NCI-H2196 (cell line): ENCODE measurements at regions not wholly inside any gene's neighbourhood (a gene's known extent, or its start where the extent isn't known, plus 50 kb on each side); places are given as distances from the start of the nearest gene placed in this dataset.

ENCODE experiments used
- DNase-seq: peaks from one replicate; lab custom pipeline; 2025; ENCODE audit not compliant: unreplicated experiment; lab: John Stamatoyannopoulos, UW

GRCh38 chr22:49302530-49302929 is 525.1 kb downstream of the BRD1 start:
- no peak for DNase-seq

- DNase-seq: no peak
Observed at GRCh38 chr22:49302150-49302460, 525.6 kb downstream of the BRD1 start.

GRCh38 chr22:49301398-49302149 is 526.1 kb downstream of the BRD1 start:
- no peak for DNase-seq

DNA sequence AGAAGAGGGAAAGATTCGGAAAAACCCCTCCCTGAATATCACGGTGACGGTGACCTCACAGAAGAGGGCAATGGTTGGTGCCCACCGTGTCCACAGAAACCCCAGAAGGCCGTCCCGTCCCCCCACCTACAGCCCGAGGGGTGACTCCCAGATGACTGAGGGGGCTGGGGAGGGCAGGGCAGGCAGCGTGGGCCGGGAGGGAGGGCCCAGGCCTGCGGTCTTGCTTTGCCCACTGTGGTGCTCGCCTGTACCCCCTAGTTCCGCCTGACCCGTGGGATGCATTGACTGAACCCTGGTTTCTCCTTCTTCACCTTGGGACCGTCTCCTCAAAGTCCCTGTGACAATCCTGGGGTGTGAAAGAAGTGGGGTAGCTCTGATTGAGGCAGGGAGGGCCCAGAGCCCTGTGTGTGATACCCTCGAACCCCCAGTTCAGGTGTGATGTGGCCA is 526.7 kb downstream of the BRD1 start:
- DNase-seq: no peak

DNA sequence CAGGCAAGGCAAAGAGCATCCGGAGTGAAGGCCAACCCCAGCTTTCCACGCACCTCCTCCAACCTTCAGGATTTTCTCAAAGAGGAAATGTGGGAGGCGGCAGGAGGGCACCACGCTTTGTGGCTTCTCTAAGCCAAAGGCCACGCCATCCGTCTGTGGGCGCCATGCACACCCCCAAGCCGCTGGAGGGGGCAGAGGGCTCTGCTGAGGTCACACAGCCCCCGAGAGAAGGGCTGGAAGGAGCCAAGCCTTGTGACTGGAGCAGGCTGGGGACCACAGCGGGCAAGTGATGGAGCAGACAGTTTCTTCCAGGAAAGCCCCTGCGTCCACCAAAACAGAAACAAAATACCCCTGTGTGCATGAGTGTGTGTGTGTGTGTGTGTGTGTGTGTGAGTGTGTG is 527.4 kb downstream of the BRD1 start:
- DNase-seq: no peak

DNA sequence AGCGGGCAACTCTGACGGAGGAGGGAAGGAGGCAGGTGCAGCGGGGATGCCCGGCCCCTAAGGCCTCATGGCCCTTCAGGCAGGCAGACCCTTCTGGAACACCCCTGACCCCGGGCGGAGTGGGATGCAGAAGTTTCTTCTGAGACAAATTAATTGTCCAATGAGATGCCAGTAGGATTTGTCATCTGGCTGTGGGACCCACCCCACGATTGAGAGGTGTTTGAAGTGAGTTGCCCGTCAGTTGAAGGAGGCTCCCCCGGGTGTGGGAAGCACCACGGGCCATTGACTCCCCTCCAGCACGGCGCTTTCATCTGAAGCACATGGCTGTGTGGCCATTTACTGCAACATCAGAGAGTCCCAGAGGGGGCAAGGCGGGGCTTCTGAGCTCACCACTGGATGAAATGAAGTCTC is 527.8 kb downstream of the BRD1 start:
- no peak for DNase-seq

DNA sequence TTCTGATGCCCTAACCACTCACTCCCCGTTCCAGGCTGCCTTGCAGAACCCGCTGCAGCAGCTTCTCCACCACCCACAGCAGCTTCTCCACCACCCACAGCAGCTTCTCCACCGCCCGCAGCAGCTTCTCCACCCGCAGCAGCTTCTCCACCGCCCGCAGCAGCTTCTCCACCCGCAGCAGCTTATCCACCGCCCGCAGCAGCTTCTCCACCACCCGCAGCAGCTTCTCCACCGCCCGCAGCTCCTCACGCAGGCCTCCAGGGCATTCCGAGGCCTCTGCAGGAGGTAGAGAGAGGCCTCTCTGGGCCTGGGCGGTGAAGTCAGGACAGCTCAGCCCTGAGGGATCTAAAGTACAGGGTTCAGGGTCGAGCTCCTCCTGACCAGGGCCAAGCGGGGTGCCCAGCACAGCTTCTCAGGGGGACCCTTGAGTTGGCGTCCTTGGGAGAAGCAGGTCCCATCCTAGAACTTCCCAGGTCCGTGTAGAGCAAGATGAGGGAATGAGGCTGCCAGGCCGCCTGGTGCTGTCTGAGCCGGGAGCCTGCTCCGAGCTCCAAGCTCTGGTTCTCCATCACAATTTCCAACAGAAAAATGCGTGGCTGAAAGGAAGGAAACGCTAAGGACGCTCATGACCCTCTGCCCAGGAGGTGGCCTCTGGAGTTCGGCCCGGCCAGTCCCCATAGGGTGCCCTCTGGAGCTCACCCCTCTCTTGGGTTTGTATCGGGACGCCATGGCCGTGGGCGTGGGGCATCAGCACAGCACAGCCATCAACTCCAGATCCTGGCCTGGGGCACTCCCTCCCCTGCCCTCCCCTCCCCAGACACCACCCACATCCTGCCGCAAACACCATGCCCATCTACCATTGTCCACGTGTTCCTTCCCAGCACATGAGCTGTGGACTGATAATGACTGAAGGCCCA is 528.6 kb downstream of the BRD1 start:
- no peak for DNase-seq

DNA sequence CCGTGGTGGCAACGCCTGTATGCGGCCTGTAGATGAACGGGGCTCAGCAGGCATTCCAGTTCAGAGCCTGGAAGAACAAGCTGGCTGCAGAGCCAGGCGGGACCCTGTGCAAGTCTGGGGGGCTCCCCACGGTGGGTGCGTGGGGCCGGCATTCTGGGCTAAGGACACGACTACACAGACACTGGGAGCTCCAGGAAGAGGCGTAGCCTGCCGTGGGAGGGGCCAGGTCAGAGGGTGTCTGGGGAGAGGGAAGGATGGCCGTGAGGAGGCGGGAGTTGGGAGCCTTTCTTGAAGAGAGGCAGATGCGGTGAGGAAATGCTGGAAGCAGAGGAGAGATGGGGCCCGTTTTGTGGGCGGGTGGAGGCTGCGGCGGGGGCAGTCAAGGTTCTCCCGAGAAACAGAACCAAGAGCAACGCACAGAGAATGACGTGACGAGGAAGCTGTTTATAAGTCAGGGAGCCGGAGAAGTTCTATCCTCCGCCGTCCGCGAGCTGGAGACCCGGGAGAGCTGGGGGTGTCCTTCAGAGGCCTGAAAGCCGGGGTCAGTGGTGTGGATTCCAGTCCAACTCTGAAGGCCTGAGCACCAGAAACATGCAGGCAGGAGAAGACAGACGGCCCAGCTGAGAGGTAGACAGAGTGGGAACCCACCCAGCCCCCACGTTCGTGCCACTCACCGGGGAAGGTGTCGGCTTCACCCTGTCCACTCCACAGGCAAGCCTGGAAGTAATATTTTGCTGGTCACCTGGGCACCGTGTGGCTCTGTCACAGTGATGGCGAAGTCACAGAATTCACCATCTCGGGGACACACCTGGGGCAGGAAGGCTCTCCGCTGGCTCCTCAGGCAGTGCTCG is 529.6 kb downstream of the BRD1 start:
- DNase-seq: no peak

DNA sequence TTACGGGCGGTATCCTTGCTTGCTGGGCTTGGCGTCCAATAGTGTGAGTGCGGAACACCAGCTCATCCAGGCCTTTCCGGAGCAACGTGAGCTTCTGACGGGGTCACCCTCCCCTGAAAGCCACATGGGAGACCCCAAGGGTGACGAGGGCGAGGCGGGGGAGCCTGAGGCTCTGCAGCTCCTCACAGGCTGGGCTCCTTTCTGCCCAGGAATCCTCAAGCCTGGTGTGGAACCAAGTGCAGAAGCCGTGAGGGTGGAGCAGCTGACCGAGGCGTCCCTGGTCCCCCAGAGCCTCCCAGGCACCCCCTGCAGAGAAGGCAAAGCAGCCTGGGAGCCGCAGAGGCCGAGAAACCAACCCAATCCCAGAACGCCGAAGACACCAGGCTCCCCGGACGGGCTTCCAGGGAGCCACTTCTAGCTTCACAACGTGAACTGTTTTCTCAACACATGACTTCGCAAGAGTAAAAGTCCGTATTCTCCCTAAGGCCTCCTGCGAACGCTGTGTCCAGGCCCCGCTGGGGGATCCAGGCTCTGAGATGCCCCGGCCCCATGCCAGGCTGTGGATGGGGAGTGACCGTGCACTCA is 530.3 kb downstream of the BRD1 start:
- DNase-seq: no peak

GRCh38 chr22:49296561-49296960 is 531.1 kb downstream of the BRD1 start:
- DNase-seq: no peak

DNA sequence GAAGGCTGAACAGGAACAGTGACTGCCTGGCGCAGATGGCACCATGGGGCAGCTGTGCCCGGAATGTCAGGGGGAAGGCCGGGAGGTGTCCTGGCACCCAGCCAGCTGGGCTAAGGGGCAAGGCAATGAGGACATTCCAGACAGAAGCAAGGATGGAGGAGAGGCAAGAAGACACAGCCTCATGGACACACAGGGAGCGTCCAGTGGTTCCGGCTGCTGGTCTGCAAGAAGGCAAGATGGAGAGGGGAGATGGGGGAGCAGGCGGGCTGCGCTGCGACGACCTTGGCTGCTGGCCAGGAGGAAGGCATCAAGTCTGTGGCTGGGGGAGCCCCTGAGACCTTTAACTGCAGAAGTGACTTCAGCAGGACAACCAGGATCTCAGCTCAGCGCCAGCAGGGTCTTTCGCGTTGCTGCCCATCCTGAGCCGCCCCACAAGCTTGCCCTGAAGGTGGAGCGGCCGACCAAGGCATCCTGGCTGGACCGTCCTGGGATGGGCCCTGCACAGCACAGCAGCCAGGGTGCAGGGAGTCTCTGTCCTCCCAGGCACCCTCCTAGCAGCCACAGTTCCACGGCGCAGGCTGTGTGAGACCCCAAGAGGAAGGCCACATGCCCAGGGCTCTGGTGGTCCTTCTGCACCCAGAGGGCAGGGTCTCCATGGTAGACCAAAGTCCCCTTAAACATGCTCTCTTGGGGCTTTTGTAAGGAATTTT is 531.7 kb downstream of the BRD1 start:
- no peak for DNase-seq

DNA sequence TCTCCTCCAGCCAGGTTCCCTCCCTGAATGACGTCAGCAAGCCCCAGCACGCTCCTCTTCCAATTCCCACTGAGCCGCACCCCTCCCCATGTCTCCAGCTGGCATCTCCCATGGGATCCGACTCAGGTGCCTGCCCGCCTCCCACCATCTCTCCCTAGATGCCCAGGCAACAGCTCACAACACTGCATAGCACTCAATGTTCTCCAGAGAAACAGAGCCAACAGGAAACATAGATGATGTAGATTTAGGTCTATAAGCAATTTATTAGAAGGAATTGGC is 532.3 kb downstream of the BRD1 start:
- DNase-seq: no peak

- DNase-seq: no peak
Observed at GRCh38 chr22:49294656-49295464, 532.8 kb downstream of the BRD1 start.

GRCh38 chr22:49292909-49293308 is 534.8 kb downstream of the BRD1 start:
- DNase-seq: no peak

DNA sequence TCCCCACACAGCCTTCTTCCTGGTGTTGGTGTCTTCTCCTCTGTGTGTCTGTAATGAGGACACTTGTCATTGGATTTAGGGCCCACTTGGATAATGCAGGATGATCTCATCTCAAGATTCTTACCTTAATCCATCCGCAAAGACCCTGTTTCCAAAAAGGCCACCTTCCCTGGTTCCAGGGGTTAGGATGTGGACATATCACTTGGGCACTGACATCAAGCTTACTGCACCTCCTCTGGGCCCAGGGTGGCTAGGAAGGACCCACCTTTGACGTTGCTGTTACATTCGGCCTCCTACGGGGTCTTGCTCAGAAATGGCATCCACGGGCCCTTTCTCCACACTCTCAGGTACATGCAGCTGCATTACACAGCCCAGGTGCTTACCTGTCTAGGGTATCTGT is 535.9 kb downstream of the BRD1 start:
- DNase-seq: no peak

DNA sequence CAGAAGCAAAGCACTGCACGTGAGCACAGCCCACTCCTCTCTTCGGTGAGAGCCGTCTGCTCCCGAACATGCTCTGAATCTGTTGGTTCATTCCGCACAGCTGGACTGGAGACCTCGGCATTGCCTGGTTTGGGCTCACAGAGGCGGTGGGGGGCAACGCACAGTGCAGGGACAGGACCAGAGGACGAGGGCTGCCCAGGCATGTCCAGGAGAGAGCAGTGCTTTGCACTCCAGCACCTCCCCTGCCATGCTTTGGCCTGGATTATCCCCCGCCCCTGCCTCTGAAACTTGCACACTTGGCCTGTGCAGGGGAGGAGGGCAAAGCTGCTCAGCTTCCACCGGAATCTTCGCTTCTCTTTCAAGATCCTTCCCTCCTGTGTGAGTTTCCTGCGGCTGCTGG is 536.5 kb downstream of the BRD1 start:
- no peak for DNase-seq

GRCh38 chr22:49290711-49291110 is 537.0 kb downstream of the BRD1 start:
- no peak for DNase-seq

GRCh38 chr22:49289822-49290679 is 537.6 kb downstream of the BRD1 start:
- no peak for DNase-seq

GRCh38 chr22:49286181-49286760 is 541.4 kb downstream of the BRD1 start:
- no peak for DNase-seq
